Sigmoid colon (tissue), 6 donors: ENCODE measurements at regions not wholly inside any gene's neighbourhood (a gene's known extent, or its start where the extent isn't known, plus 50 kb on each side); places are given as distances from the start of the nearest gene placed in this dataset.

Experiments used
- DNase-seq: peaks from one replicate; pipeline ENCODE4 v3.0.0-alpha.2; 2019
- H3K27ac ChIP-seq, 4 donors: fragments of 200-600 bp; sonication (generic); one replicate each; pipeline ENCODE4 v1.5.1; 2016 to 2019; ENCODE audit warnings: mild to moderate bottlenecking in 1 of 4
- H3K27me3 ChIP-seq, 3 donors: fragments of 200-600 bp; sonication (generic); one replicate each; pipeline ENCODE4 v1.5.1; 2019; ENCODE audit warnings: mild to moderate bottlenecking in 1 of 3
- H3K36me3 ChIP-seq, 4 donors: fragments of 200-600 bp; sonication (generic); one replicate each; pipeline ENCODE4 v1.5.1; 2016 to 2019
- H3K4me1 ChIP-seq, 4 donors: fragments of 200-600 bp; sonication (generic); one replicate each; pipeline ENCODE4 v1.5.1; 2017 to 2019
- H3K4me3 ChIP-seq, 4 donors: fragments of 200-600 bp; sonication (generic); one replicate each; pipeline ENCODE4 v1.5.1; 2017 to 2019; ENCODE audit warnings: mild to moderate bottlenecking in 2 of 4, moderate library complexity in 1 of 4
- H3K9me3 ChIP-seq, 4 donors: fragments of 200-600 bp in 3 of 4; sonication (generic) in 3 of 4; one replicate each; pipeline versions ENCODE4 v1.5.1 to v1.6.1; 2013 to 2019
- EP300 ChIP-seq, 4 donors: sonication (generic); formaldehyde crosslinking; IDR thresholded peaks; one replicate each; pipeline ENCODE4 v1.6.1; 2017; ENCODE audit warnings: antibody characterized with exemption in 4 of 4
- POLR2A ChIP-seq, 2 donors: fragments of 450-650 bp; IDR thresholded peaks; one replicate each; pipeline ENCODE4 v1.6.1; 2016; ENCODE audit warnings: antibody characterized with exemption in 2 of 2, mild to moderate bottlenecking in 2 of 2, moderate library complexity in 2 of 2
- POLR2AphosphoS5 ChIP-seq, 4 donors: sonication (generic); formaldehyde crosslinking; IDR thresholded peaks; one replicate each; pipeline ENCODE4 v1.6.1; 2017; ENCODE audit warnings: antibody characterized with exemption in 4 of 4
- WGBS, 2 donors: extraction: QIAGEN DNeasy Blood & Tissue Kit; methylation state at CpG; one replicate each; pipeline ENCODE4 v1.1.7; 2013; 5-methylcytosine and 5-hydroxymethylcytosine counted together
- intact Hi-C: fragments of 100-400 bp; cut with DNase I; formaldehyde crosslinking; loops from one replicate; pipeline ENCODE4 v1.15.1; 2023
- TF ChIP-seq, protein P1 (sequence below), 4 experiments: fragments of 450-650 bp in 3 of 4; fragments of 200-600 bp in 1 of 4; IDR thresholded peaks; one replicate each; pipeline ENCODE4 v1.5.1; 2016 to 2019; ENCODE audit warnings: antibody characterized with exemption in 4 of 4, mild to moderate bottlenecking in 3 of 4, moderate library complexity in 2 of 4
- donor health status: healthy with polysubstance abuse.
- donor health status: healthy.

DNA sequence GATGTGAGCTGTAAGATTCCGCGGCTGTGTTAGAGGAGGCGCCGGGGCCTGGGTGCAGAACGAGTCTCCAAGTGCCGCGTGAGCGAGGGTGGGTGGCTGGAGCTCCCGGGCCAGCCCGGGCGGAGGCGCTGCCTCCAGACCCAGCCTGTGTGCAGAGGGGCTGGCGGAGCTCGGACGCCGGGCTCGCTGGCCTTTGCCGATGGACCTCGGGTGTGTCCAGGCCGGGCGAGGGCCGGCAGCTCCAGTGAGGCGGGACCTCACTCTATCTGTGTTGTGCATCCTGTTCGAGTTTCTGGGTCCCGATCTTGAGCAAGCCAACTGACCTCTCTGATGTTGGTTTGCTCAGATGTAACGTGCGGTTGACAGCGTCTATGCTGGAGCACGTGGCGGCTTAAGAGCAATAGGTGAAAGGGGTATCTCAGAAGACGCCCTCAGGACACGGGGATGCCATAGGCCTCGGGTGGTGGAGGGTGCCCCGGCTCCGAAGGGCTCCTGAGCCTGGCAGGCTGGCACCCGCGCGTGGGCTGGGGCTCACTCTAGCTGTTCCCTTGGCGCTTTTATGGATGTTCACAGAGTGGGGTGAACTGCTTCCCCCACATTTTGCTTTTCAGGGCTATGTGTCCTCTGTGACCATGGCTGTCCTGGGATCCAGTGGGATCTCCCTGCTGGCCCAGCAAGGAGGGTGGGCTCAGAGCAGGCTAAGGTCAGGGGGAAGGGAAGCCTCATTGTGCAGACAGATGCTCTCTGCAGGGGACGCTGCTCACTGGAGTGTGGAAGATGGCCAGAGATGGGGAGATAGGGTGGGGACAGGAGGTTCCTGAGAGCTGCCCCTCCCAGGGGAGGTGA, 69.8 kb downstream of the MRPL36 start:
- Histone ChIP-seq H3K36me3 (no peaks in the 10 kb centered on the region), H3K4me1 (no peaks in the 10 kb centered on the region), H3K9me3 (no peaks in the 10 kb centered on the region), H3K4me3 (no peak overlapping the region), H3K27ac (no peak overlapping the region), H3K27me3 (peaks cover 0 to 19% (median 0%) of the 10 kb centered on the region in 3 donors)
- intact Hi-C loops, result no loop called here
- 89 to 90% methylated on average over 40 of the region's 40 CpGs for WGBS, 2 donors
- DNase-seq, result peak; percentile 48
- TF ChIP-seq POLR2A (IDR thresholded peaks at IDR 0.05) (no peak), POLR2AphosphoS5 (IDR thresholded peaks at IDR 0.05) (no peak), EP300 (IDR thresholded peaks at IDR 0.05) (no peak)
- TF ChIP-seq, protein P1, sequence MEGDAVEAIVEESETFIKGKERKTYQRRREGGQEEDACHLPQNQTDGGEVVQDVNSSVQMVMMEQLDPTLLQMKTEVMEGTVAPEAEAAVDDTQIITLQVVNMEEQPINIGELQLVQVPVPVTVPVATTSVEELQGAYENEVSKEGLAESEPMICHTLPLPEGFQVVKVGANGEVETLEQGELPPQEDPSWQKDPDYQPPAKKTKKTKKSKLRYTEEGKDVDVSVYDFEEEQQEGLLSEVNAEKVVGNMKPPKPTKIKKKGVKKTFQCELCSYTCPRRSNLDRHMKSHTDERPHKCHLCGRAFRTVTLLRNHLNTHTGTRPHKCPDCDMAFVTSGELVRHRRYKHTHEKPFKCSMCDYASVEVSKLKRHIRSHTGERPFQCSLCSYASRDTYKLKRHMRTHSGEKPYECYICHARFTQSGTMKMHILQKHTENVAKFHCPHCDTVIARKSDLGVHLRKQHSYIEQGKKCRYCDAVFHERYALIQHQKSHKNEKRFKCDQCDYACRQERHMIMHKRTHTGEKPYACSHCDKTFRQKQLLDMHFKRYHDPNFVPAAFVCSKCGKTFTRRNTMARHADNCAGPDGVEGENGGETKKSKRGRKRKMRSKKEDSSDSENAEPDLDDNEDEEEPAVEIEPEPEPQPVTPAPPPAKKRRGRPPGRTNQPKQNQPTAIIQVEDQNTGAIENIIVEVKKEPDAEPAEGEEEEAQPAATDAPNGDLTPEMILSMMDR (IDR thresholded peaks at IDR 0.05), result no peak

DNA sequence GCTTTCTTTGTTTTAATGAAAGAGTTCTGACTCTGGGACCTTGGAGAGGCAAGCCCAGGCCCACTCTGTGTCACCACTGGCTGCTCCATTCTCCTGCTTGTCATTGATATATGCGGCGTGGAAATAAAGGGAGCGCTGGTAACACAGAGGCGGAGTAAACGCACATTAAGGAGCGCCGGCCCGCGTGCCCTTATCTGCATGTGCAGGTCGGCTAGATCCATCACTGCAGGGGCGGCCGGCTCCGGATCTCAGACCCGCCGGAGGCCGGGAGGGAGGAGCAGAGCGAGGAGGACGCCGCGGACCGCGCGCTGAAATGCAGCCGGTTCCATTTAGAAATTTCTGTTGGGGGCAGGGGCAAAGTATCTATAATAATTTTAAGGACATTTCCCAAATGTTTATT, 70.8 kb downstream of the MRPL36 start:
- no peak overlapping the region for H3K4me3 ChIP-seq
- intact Hi-C loops, result no loop called here
- H3K36me3 ChIP-seq, result no peaks in the 10 kb centered on the region
- peak; percentile 20 for DNase-seq
- peaks cover 0 to 11% (median 0%) of the 10 kb centered on the region in 3 donors for H3K27me3 ChIP-seq
- H3K4me1 ChIP-seq, result no peaks in the 10 kb centered on the region
- WGBS, 2 donors, result 93 to 94% methylated on average over 24 of the region's 24 CpGs
- no peak overlapping the region for H3K27ac ChIP-seq
- TF ChIP-seq, protein P1 (IDR thresholded peaks at IDR 0.05), result no peak
- TF ChIP-seq POLR2A (IDR thresholded peaks at IDR 0.05) (no peak), POLR2AphosphoS5 (IDR thresholded peaks at IDR 0.05) (no peak), EP300 (IDR thresholded peaks at IDR 0.05) (no peak)
- H3K9me3 ChIP-seq, result no peaks in the 10 kb centered on the region

DNA sequence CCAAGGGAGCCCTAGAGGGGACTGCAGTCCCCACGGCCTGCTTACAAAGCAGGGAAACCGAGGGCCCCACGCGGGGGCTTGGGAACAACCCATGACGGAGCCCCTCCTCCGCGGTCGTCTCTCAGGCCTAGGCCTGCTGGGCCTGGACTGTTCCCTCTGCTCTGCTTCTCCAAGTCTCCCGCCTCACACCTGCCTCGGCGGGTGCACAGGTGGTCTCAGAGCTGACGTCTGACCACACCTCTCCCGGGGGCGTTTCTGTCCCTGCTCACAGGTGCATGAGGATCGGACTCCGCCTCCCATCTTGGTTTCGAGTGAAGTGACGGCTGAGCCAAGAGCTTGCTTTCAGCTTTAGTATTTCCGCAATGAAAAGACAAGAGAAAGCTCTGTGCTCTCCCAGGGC, 72.1 kb downstream of the MRPL36 start:
- H3K27ac ChIP-seq, result no peak overlapping the region
- intact Hi-C loops, result no loop called here
- no peak overlapping the region for H3K4me3 ChIP-seq
- peak; percentile 57 for DNase-seq
- H3K27me3 ChIP-seq, result peaks cover 0 to 11% (median 0%) of the 10 kb centered on the region in 3 donors
- no peaks in the 10 kb centered on the region for H3K36me3 ChIP-seq
- WGBS, 2 donors, result 84 to 87% methylated on average over 19 of the region's 19 CpGs
- no peaks in the 10 kb centered on the region for H3K9me3 ChIP-seq
- no peaks in the 10 kb centered on the region for H3K4me1 ChIP-seq
- TF ChIP-seq POLR2AphosphoS5 (IDR thresholded peaks at IDR 0.05) (no peak), POLR2A (IDR thresholded peaks at IDR 0.05) (no peak), EP300 (IDR thresholded peaks at IDR 0.05) (no peak)
- TF ChIP-seq, protein P1 (IDR thresholded peaks at IDR 0.05), result no peak

DNA sequence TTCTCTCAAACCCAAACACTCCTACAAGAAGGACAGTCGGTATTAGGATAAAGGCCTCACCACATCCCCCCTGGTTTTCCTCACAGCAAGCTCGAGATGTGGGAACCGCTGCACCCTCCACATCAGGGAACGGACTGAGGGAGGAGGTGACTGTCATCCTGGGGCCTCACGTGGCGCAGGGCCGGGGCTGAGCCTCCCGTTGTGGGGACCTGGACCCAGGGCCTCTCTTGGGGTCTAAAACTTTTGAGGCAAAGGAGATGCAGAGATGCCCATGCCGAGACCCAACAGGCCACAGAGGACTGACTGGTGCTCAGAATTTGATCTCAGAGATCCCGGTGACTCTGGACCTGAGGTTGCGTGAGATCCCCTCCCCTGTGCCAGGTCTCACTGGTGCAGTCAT, 72.7 kb downstream of the MRPL36 start:
- Histone ChIP-seq H3K36me3 (no peaks in the 10 kb centered on the region), H3K4me1 (no peaks in the 10 kb centered on the region), H3K4me3 (no peak overlapping the region), H3K27ac (no peak overlapping the region), H3K27me3 (peaks cover 0 to 11% (median 0%) of the 10 kb centered on the region in 3 donors), H3K9me3 (no peaks in the 10 kb centered on the region)
- no peak for TF ChIP-seq POLR2AphosphoS5 (IDR thresholded peaks at IDR 0.05)
- no peak for TF ChIP-seq POLR2A (IDR thresholded peaks at IDR 0.05)
- TF ChIP-seq, protein P1 (IDR thresholded peaks at IDR 0.05), result no peak
- no peak for TF ChIP-seq EP300 (IDR thresholded peaks at IDR 0.05)
- DNase-seq, result peak; percentile 38
- WGBS, 2 donors, result 91% methylated on average over 11 of the region's 11 CpGs
- intact Hi-C loops, result no loop called here
